ENCODE measurements at regions not wholly inside any gene's neighbourhood (a gene's known extent, or its start where the extent isn't known, plus 50 kb on each side); places are given as distances from the start of the nearest gene placed in this dataset.

DNA sequence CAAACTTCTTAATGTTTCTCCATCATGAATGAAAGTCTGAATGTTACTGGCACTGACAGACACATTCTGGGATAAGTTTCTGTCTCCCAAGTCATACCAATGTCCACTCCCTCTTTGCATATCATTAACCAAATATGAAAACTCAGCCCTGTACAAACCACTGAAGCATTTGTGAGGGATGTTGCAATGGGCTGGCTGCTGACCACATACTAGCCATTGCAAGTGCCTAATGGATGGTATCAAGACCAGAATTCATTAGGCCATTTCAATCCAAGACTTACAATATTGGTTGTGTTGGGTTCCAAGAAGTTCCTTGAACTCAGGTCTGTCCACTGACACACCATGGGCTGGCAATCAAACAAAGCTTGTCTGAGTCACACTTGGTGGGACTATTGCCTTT, 73.8 kb downstream of the CBLN2 start:
- no peak for DNase-seq

DNA sequence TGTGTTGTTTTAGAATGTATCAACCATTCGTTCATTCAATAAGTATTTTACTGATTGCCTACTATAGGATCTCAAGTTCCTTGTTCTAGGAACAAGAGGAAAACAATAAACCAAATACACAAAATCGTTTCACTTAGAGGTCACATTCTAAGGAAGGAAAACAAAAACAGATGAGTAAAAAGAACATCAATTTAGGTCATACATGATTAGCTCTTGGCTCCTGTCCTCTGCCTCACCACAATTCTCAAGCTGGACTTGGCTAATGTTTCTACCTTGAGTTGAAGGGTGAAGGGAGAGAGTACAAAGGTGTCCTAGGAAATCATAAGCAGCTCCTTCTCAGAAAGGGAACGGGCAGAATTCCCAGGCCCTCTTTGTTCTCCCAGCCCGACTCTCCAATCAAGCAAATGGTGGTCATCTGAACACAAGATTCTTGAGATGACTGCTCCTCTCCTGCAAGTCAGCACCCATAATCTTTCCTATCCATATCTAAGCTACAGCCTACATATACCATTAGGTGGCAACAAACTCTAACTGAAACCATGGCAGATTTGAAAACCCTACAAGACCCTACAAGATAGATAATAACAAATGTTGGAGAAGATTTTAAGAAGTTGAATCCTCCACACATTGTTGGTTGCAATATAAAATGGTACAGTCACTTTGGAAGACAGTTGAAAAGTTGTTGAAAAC, 76.0 kb downstream of the CBLN2 start:
- no peak for DNase-seq

- DNase-seq, result no peak
These were observed 83.9 kb downstream of the CBLN2 start for GRCh38 chr18:72460210-72460680.

DNA sequence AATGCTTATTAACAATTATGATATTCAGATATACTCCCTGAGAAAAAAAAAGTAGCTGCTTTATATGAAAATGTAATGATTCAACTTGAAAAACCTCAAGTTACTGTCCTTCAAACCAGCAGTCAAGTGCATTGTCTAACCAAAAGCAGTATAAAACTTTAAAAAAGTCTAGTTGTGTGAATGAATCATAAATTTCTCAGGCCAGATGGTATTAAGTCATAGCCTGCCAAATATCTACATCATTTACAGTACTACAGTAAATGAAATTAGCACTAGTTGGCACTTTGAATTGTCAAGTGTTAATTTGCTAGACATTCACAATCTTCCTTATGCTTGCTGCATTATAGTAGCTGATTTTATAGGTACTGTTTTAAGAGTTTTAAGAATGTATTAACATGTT, 85.9 kb downstream of the CBLN2 start:
- no peak for DNase-seq

- DNase-seq, result no peak
These were observed 87.3 kb downstream of the CBLN2 start for GRCh38 chr18:72456802-72457201.

DNA sequence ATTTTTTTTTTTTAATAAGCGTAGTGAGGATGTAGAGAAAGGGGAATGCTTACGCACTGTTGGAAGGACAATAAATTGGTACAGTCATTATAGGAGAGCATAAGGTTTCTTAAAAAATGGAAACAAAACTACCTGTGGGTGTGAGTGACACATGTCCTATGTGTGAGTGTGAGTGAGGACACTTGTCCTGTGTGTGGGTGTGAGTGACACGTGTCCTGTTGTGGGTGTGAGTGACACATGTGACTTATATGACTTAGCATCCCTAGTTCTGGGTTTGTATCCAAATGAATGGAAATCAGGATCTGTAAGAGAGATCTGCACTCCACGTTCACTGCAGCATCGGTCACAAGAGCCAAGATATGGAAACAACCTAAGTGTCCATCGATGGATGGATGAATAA, 91.8 kb downstream of the CBLN2 start:
- no peak for DNase-seq

GRCh38 chr18:72444798-72445155, 99.4 kb downstream of the CBLN2 start:
- no peak for DNase-seq

GRCh38 chr18:72444111-72444797, 99.9 kb downstream of the CBLN2 start:
- DNase-seq, result no peak

DNA sequence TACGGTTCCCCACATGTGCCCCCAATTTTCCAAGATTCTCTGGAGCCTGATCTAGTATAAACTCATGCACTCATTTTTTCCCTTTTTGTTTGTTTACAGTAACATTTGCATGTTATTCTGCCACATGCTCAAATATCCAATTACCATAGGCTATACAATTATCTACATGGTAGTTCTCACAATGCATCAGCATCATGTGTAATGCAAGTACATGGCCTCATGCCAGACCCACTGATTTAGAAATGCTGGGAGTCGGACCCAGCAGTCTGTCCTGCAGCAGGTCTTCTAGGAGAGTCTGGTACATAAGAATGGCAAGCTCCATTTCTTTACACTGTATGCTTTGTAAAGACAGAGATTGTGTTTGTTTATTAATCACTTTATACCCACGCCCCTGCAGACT, 107.7 kb downstream of the CBLN2 start:
- peak; percentile 9 for DNase-seq

DNA sequence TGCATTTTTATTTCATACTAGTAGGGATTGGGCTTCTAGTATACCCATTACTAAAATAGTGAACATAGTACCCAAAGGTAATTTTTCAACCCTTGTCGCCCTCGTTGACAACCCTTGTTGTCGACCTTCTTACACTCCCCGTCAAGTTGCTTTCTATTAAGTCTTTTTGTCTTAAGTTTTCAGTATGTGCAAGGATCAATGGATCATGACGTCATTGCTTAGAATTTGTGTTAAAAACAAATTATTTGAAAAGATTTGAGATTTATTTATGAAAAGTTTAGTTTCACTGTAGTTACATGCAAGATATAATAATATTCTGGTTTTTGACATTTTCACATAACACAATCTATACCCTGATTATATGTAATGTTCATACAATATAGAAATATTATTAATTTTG, 110.4 kb downstream of the CBLN2 start:
- DNase-seq, result no peak

GRCh38 chr18:72427721-72428120, 116.4 kb downstream of the CBLN2 start:
- DNase-seq, result no peak

DNA sequence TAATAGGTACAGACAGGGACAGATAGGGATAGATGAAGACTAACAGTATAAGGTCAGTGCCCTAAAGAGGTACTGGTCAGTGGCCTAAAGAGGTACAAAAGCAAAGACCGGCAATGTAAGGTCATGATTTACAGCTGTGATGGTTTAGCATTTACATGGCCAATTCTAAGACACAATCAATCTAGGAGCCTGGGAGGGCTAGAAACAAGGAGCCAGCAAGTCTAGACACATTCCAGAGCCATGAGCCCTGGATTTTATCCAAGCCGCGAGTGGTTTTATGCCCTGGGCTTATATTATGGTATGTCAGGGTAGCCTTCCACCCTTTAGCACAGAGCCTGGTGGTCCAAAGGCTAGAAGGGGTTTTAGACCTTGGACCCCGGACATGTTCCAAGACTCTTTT, 124.2 kb downstream of the CBLN2 start:
- DNase-seq, result no peak

- DNase-seq, result no peak
These were observed 131.2 kb downstream of the CBLN2 start for GRCh38 chr18:72412927-72413326.

DNA sequence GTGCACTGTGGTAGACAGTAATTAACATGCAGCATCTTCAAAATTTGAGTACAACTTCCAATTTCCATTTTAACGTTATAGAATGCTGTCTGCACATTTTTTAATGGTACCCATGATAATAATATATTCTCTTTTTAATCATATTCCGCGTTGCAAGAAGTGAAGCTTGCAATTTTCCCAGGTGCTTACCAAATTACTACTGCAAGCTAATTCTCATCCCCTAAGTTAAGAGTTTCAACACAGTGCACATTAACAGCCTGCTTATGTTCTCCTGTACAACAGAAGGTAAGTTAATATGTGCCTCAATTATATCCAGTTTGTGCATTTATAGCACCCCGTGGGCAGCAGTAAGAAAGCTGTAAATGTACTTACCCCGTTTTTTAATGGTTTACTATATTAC, 132.9 kb downstream of the CBLN2 start:
- DNase-seq, result no peak

DNA sequence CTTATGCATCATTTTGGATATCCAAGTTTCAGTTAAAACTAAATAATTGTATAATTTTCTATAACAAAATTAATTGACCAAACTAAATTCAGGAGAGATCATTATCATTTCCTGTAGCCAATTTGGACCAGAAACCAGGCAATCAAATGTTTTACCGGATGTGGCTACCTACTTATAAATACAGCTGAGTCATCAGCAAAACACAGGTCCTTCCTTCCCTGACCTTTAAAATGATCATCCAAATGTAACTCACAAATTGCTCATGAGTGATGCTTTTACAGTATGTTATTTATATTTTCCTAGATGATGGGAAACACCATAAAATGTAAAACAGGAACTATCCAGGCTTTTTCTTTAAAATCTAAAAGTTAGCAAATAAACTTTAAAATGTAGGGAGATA, 133.7 kb downstream of the CBLN2 start:
- DNase-seq, result no peak

DNA sequence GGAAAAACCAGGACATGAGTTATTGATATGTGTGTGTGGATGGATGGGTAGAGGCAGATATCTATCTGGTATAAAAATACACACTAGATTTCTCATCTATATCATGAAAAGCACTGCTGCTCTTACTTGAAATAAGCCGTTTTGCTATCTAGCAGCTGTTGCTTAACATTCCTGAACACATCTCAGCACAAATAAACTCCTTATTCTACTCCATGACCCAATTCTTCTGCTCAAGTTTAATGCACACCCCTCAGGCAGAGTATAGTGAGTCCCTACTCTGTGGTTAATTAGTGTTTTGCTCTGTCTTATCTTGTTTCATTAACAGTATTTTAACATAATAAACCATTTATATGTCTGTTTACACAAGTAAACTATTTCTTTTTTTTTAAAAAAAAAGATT, 134.2 kb downstream of the CBLN2 start:
- no peak for DNase-seq

DNA sequence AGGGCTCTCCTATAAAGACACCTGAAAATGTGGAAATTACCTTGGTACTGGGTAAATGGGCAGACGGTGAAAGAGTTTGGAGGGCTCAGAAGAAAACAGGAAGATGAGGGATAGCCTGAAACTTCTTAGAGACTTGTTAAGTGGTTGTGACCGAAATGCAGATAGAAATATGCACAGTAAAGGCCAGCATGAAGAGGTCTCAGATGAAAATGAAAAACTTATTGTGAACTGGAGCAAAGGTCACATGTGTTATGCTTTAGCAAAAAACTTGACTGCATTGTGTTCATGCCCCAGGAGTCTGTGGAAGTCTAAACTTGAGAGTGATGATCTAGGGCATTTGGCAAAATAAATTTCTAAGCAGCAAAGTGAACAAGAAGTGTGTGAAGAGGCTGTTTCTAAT, 137.1 kb downstream of the CBLN2 start:
- no peak for DNase-seq

GRCh38 chr18:72391951-72392350, 152.2 kb downstream of the CBLN2 start:
- DNase-seq, result no peak

- DNase-seq, result no peak
These were observed 152.7 kb downstream of the CBLN2 start for GRCh38 chr18:72391427-72391826.

GRCh38 chr18:72378016-72378415, 166.1 kb downstream of the CBLN2 start:
- no peak for DNase-seq

GRCh38 chr18:72376256-72376655, 167.9 kb downstream of the CBLN2 start:
- no peak for DNase-seq

DNA sequence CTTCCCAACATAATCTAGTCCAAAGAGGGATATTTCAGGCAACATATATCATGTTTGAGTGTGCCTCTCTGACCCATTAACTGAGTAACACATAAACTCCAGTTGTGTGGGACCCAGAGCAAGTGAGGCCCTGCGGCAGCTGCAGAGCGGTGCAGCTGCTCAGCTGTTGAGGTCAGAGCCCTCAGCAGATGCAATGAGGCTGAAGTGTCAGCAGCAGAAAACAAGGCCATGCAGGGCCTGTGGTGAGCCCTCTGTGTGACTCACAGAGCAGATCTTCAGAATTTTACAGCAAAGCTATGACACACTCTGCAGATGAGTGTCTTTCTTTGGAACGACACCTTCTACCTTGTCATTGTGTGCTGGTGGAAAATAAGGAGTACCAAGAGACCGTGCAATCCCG, 168.5 kb downstream of the CBLN2 start:
- peak; percentile 60 for DNase-seq

- DNase-seq, result no peak
These were observed 172.1 kb downstream of the CBLN2 start for GRCh38 chr18:72372076-72372475.

DNA sequence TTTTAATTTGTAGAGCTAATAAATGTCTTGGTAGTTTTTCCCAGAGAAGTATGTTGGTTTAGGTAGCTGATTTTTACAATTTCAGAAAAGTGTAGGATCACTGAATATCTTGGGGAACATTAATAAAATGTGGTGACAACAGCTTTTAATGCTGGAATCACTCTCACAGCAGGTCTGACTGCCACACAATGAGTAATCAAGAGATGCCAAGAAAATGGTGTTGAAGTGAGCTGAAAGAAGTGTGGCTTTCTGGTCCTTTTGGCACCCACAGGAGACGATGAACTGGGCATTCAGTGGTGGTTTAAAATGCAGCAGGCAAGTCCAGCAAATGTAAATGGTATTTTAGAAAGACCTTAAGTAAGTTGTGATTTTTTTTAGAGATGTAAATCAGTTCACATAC, 175.8 kb downstream of the CBLN2 start:
- DNase-seq, result no peak

- no peak for DNase-seq
These were observed 183.5 kb downstream of the CBLN2 start for GRCh38 chr18:72360634-72361033.

Measured in NCI-H2107 (cell line).